Calu3 (cell line): ENCODE measurements at regions not wholly inside any gene's neighbourhood (a gene's known extent, or its start where the extent isn't known, plus 50 kb on each side); places are given as distances from the start of the nearest gene placed in this dataset.

Source experiments
- BruUV-seq: library from RNA; stranded (reverse); fragments of 400-500 nt; replicated peaks from 2 replicates; lab custom pipeline; 2021; lab: Mats Ljungman, UMichigan
- CTCF ChIA-PET: fragments of 300-600 bp; sonication (Branson Sonifier 250); formaldehyde crosslinking; loops from one replicate; lab custom pipeline; 2022; ENCODE audit warnings: antibody characterized with exemption; lab: Charles Lee
- DNase-seq: peaks from one replicate; pipeline ENCODE4 v3.0.0; 2022
- H3K27ac Mint-ChIP-seq: one replicate; pipeline ENCODE4 v1.8.0; 2022; ENCODE audit warnings: mixed read lengths; ENCODE audit not compliant: unreplicated experiment
- H3K27me3 Mint-ChIP-seq: one replicate; pipeline ENCODE4 v1.8.0; 2022; ENCODE audit warnings: mixed read lengths; ENCODE audit not compliant: unreplicated experiment
- H3K36me3 Mint-ChIP-seq: one replicate; pipeline ENCODE4 v1.8.0; 2022; ENCODE audit warnings: mild to moderate bottlenecking, moderate library complexity, mixed read lengths; ENCODE audit not compliant: insufficient read depth, unreplicated experiment
- H3K4me1 Mint-ChIP-seq: one replicate; pipeline ENCODE4 v1.8.0; 2022; ENCODE audit warnings: mild to moderate bottlenecking, low read depth, mixed read lengths; ENCODE audit not compliant: unreplicated experiment
- H3K4me3 Mint-ChIP-seq: one replicate; pipeline ENCODE4 v1.8.0; 2022; ENCODE audit warnings: mild to moderate bottlenecking, low read depth, moderate library complexity, mixed read lengths; ENCODE audit not compliant: unreplicated experiment
- H3K9me3 Mint-ChIP-seq: one replicate; pipeline ENCODE4 v1.8.0; 2022; ENCODE audit warnings: low read depth, mixed read lengths; ENCODE audit not compliant: unreplicated experiment
- intact Hi-C: fragments of 100-400 bp; cut with micrococcal nuclease; formaldehyde crosslinking; loops from one replicate; pipeline ENCODE4 v1.10.0; 2022; ENCODE audit not compliant: unreplicated experiment
- TF ChIP-seq, protein P1 (sequence below): fragments of 200-600 bp; IDR thresholded peaks from one replicate; pipeline ENCODE4 v1.8.0; 2022; ENCODE audit warnings: antibody characterized with exemption; ENCODE audit not compliant: unreplicated experiment

DNA sequence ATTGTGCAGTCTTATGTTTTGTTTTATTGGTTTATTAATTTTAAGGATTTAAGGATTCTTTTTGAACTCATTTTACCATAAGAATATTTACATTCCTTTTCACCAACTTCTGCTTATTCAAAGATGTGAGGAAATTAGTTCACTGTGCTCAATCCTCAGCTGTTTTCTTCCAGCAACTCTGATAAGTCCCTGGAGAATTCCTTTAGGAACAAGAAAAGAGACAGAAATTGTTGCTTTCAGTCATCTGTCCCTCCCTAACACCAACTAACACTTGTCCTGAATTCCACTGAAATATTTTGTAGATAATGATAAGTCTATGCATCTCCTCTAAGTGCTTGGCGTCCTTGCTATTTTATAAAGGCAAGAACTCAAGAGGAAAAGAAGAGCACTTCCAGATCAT lies 334.8 kb upstream of the MARCKS start:
- Mint-ChIP-seq H3K4me3 (no peak overlapping the region), H3K4me1 (no peaks in the 10 kb centered on the region), H3K27ac (no peak overlapping the region), H3K36me3 (no peaks in the 10 kb centered on the region), H3K27me3 (no peaks in the 10 kb centered on the region), H3K9me3 (peaks cover 2% of the 10 kb centered on the region)
- no peak for DNase-seq
- CTCF ChIA-PET = no interaction called here
- intact Hi-C loops = no loop called here
- no TSS peak for BruUV-seq
- TF ChIP-seq, protein P1, sequence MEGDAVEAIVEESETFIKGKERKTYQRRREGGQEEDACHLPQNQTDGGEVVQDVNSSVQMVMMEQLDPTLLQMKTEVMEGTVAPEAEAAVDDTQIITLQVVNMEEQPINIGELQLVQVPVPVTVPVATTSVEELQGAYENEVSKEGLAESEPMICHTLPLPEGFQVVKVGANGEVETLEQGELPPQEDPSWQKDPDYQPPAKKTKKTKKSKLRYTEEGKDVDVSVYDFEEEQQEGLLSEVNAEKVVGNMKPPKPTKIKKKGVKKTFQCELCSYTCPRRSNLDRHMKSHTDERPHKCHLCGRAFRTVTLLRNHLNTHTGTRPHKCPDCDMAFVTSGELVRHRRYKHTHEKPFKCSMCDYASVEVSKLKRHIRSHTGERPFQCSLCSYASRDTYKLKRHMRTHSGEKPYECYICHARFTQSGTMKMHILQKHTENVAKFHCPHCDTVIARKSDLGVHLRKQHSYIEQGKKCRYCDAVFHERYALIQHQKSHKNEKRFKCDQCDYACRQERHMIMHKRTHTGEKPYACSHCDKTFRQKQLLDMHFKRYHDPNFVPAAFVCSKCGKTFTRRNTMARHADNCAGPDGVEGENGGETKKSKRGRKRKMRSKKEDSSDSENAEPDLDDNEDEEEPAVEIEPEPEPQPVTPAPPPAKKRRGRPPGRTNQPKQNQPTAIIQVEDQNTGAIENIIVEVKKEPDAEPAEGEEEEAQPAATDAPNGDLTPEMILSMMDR = no peak

DNA sequence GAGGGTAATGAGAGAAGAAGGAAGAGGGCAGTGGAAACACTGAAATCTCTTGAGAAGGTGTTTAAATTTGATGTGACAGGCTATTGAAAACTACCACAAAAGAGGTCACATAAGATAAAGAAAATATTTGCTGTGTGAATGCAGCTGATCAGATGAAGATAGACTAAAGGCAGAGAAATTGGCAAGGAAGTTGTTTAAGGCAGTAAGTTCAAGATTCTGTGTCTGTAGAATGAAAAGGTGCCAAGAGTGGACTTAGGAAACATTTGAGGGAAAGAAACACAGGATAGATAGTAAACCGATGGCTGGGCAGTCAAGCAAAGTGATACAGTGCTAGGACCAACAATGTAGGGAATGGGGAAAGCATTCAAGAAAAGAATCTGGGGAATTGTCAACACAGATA lies 332.3 kb upstream of the MARCKS start:
- Mint-ChIP-seq H3K27me3 (no peaks in the 10 kb centered on the region), H3K9me3 (no peaks in the 10 kb centered on the region), H3K27ac (no peak overlapping the region), H3K4me1 (no peaks in the 10 kb centered on the region), H3K4me3 (no peak overlapping the region), H3K36me3 (no peaks in the 10 kb centered on the region)
- no TSS peak for BruUV-seq
- intact Hi-C loops = no loop called here
- no peak for DNase-seq
- CTCF ChIA-PET = no interaction called here
- TF ChIP-seq, protein P1 = no peak

DNA sequence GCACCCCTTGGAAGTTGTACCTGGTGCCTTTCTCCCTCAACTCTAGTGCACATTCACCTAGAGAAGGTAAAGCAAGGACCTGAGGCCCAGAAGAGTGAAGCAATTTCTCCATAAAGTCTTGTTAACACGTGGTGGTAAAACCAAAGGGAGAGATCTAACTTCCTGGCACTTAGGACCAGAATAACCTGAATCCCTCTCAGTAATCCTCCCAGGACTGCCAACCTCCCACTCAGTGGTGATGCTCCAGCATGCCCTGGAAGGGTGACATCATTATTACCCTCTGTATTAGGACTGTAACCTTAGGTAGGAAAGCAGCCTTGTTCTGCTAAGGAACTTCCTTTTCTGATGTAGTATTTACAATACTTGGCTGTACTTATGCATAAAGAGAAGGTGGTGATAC lies 330.6 kb upstream of the MARCKS start:
- TF ChIP-seq, protein P1 = no peak
- Mint-ChIP-seq H3K4me1 (no peaks in the 10 kb centered on the region), H3K27ac (no peak overlapping the region), H3K9me3 (no peaks in the 10 kb centered on the region), H3K27me3 (no peaks in the 10 kb centered on the region), H3K36me3 (no peaks in the 10 kb centered on the region), H3K4me3 (no peak overlapping the region)
- CTCF ChIA-PET = no interaction called here
- intact Hi-C loops = no loop called here
- BruUV-seq = no TSS peak
- no peak for DNase-seq

DNA sequence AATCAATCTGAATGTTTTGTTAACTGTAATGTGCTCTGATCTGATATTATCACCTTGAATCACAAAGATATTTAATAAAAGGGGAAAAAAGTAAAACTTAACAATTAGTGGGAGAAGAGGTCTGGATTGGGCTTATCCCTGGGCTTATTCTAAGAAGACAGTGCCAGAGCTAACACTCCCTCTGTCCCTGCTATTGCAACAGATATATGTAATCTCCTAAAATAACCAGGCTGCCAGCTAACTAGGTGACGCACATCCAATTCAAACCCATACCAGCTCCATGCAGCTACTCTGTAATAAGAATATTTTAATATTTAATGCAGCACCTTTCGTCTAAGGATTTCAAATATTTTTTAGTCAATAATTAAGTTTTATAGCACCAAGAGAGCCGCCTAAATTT lies 330.1 kb upstream of the MARCKS start:
- Mint-ChIP-seq H3K27ac (no peak overlapping the region), H3K4me3 (no peak overlapping the region), H3K36me3 (no peaks in the 10 kb centered on the region), H3K4me1 (no peaks in the 10 kb centered on the region), H3K27me3 (no peaks in the 10 kb centered on the region), H3K9me3 (no peaks in the 10 kb centered on the region)
- intact Hi-C loops = no loop called here
- TF ChIP-seq, protein P1 = no peak
- CTCF ChIA-PET = no interaction called here
- BruUV-seq = no TSS peak
- DNase-seq = no peak
